OCI-LY3 (cell line): ENCODE measurements at regions not wholly inside any gene's neighbourhood (a gene's known extent, or its start where the extent isn't known, plus 50 kb on each side); places are given as distances from the start of the nearest gene placed in this dataset.

Experiments
- H2AFZ ChIP-seq: fragments of 200-600, 300-600 bp; shearing (Covaris generic); 2 replicates; pipeline ENCODE4 v1.6.0; 2014; ENCODE audit warnings: antibody characterized with exemption, low read depth, low read length
- H3K27ac ChIP-seq: fragments of 200-600, 300-600 bp; sonication (generic); 2 replicates; pipeline ENCODE4 v1.5.1; 2014; ENCODE audit warnings: mild to moderate bottlenecking, low read length, moderate library complexity, mixed read lengths
- H3K27me3 ChIP-seq: fragments of 200-600, 300-600 bp; sonication (generic); 2 replicates; pipeline ENCODE4 v1.6.1; 2014; ENCODE audit warnings: low read depth, low read length, mixed read lengths
- H3K36me3 ChIP-seq: fragments of 200-600, 300-600 bp; sonication (generic); replicated peaks from 2 replicates; pipeline ENCODE3; 2014; ENCODE audit warnings: low read depth, low read length, mixed read lengths
- H3K4me1 ChIP-seq: fragments of 300-600, 200-600 bp; sonication (generic); 2 replicates; pipeline ENCODE4 v1.6.1; 2014; ENCODE audit warnings: low read length, mixed read lengths
- H3K4me2 ChIP-seq: fragments of 200-600, 300-600 bp; sonication (generic); 2 replicates; pipeline ENCODE4 v1.6.1; 2014; ENCODE audit warnings: low read length, mixed read lengths
- H3K4me3 ChIP-seq: fragments of 300-600, 200-600 bp; sonication (generic); 2 replicates; pipeline ENCODE4 v1.5.1; 2014; ENCODE audit warnings: antibody characterized with exemption, mild to moderate bottlenecking, low read length, moderate library complexity
- H3K79me2 ChIP-seq: fragments of 300-600, 200-600 bp; shearing (Covaris generic); 2 replicates; pipeline ENCODE4 v1.6.1; 2014; ENCODE audit warnings: mild to moderate bottlenecking, low read length, mixed read lengths
- H3K9ac ChIP-seq: fragments of 300-600, 200-600 bp; shearing (Covaris generic); 2 replicates; pipeline ENCODE4 v1.6.0; 2014; ENCODE audit warnings: mild to moderate bottlenecking, low read length, moderate library complexity
- H3K9me3 ChIP-seq: fragments of 200-600, 300-600 bp; shearing (Covaris generic); 2 replicates; pipeline ENCODE4 v1.6.1; 2014; ENCODE audit warnings: low read length, mixed read lengths; ENCODE audit not compliant: insufficient read depth
- H4K20me1 ChIP-seq: fragments of 200-600, 300-600 bp; sonication (generic); 2 replicates; pipeline ENCODE4 v1.6.1; 2016; ENCODE audit warnings: low read length, mixed read lengths; ENCODE audit not compliant: insufficient read depth
- CTCF ChIP-seq: fragments of 200-600, 300-600 bp; sonication (generic); IDR thresholded peaks from 2 replicates; pipeline ENCODE4 v1.5.1; 2014; ENCODE audit warnings: antibody characterized with exemption, low read length, low read depth
- EZH2phosphoT487 ChIP-seq: fragments of 200-600 bp; shearing (Covaris generic); IDR thresholded peaks from 2 replicates; pipeline ENCODE4 v1.6.1; 2018; ENCODE audit warnings: antibody characterized with exemption, mixed run types, low read depth

- no peaks in the 10 kb centered on the region for H4K20me1 ChIP-seq
- H3K27me3 ChIP-seq = 0 out of 2 replicates have a peak, but pooled peaks cover 3% of the 10 kb centered on the region
- no peaks in the 10 kb centered on the region for H3K36me3 ChIP-seq
- H3K4me1 ChIP-seq = no peaks in the 10 kb centered on the region
- H3K4me3 ChIP-seq = no peak overlapping the region
- no peak overlapping the region for H3K27ac ChIP-seq
- H3K79me2 ChIP-seq = no peaks in the 10 kb centered on the region
- no peak overlapping the region for H2AFZ ChIP-seq
- H3K9me3 ChIP-seq = no peaks in the 10 kb centered on the region
- TF ChIP-seq CTCF = no peak
- TF ChIP-seq EZH2phosphoT487 = no peak
- H3K4me2 ChIP-seq = no peak overlapping the region
- no peak overlapping the region for H3K9ac ChIP-seq
Measured at GRCh38 chr1:37400466-37401225, 73.7 kb upstream of the ZC3H12A start.

GRCh38 chr1:37403166-37403565 lies 71.2 kb upstream of the ZC3H12A start:
- Histone ChIP-seq H3K27me3 (0 out of 2 replicates have a peak, but pooled peaks cover 7% of the 10 kb centered on the region), H2AFZ (no peak overlapping the region), H4K20me1 (no peaks in the 10 kb centered on the region), H3K9ac (no peak overlapping the region), H3K4me2 (no peak overlapping the region), H3K4me3 (no peak overlapping the region), H3K36me3 (no peaks in the 10 kb centered on the region), H3K4me1 (no peaks in the 10 kb centered on the region), H3K79me2 (no peaks in the 10 kb centered on the region), H3K9me3 (no peaks in the 10 kb centered on the region), H3K27ac (no peak overlapping the region)
- TF ChIP-seq EZH2phosphoT487 = no peak
- TF ChIP-seq CTCF = no peak

GRCh38 chr1:37404711-37405110 lies 69.7 kb upstream of the ZC3H12A start:
- Histone ChIP-seq H2AFZ (no peak overlapping the region), H4K20me1 (no peaks in the 10 kb centered on the region), H3K4me3 (no peak overlapping the region), H3K4me2 (no peak overlapping the region), H3K9me3 (no peaks in the 10 kb centered on the region), H3K36me3 (no peaks in the 10 kb centered on the region), H3K27ac (no peak overlapping the region), H3K79me2 (no peaks in the 10 kb centered on the region), H3K27me3 (0 out of 2 replicates have a peak, but pooled peaks cover 7% of the 10 kb centered on the region), H3K4me1 (no peaks in the 10 kb centered on the region), H3K9ac (no peak overlapping the region)
- TF ChIP-seq CTCF (no peak), EZH2phosphoT487 (no peak)

GRCh38 chr1:37410105-37410504 lies 64.3 kb upstream of the ZC3H12A start:
- no peak overlapping the region for H3K4me3 ChIP-seq
- H3K4me1 ChIP-seq = no peaks in the 10 kb centered on the region
- no peaks in the 10 kb centered on the region for H3K36me3 ChIP-seq
- H3K27ac ChIP-seq = no peak overlapping the region
- H4K20me1 ChIP-seq = no peaks in the 10 kb centered on the region
- no peak overlapping the region for H2AFZ ChIP-seq
- no peaks in the 10 kb centered on the region for H3K79me2 ChIP-seq
- no peaks in the 10 kb centered on the region for H3K9me3 ChIP-seq
- TF ChIP-seq CTCF (no peak), EZH2phosphoT487 (no peak)
- H3K9ac ChIP-seq = no peak overlapping the region
- no peak overlapping the region for H3K4me2 ChIP-seq
- H3K27me3 ChIP-seq = 0 out of 2 replicates have a peak, but pooled peaks cover 7% of the 10 kb centered on the region
